ENCODE measurements at regions not wholly inside any gene's neighbourhood (a gene's known extent, or its start where the extent isn't known, plus 50 kb on each side); places are given as distances from the start of the nearest gene placed in this dataset.

DNA sequence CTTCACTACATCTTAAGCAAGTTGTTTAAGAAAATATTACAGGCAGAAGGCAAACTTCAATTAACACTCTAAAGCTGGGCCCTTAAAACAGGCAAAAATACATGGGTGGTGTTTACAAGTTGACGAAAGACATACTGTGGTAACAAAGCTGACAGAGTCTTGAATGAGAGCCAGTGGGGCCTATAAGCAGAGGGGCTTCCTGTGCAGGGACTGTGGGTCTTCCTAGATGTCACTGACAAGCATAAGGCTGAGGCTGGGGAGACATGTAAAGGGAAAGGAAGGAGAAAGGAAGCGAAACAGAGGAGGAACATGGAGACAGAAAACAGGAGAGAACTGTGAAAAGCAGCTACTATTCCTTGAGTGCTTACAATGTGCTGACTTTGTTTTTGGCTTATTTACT is 308.0 kb upstream of the RPS23 start:
- TF ChIP-seq, protein P1, sequence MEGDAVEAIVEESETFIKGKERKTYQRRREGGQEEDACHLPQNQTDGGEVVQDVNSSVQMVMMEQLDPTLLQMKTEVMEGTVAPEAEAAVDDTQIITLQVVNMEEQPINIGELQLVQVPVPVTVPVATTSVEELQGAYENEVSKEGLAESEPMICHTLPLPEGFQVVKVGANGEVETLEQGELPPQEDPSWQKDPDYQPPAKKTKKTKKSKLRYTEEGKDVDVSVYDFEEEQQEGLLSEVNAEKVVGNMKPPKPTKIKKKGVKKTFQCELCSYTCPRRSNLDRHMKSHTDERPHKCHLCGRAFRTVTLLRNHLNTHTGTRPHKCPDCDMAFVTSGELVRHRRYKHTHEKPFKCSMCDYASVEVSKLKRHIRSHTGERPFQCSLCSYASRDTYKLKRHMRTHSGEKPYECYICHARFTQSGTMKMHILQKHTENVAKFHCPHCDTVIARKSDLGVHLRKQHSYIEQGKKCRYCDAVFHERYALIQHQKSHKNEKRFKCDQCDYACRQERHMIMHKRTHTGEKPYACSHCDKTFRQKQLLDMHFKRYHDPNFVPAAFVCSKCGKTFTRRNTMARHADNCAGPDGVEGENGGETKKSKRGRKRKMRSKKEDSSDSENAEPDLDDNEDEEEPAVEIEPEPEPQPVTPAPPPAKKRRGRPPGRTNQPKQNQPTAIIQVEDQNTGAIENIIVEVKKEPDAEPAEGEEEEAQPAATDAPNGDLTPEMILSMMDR (IDR thresholded peaks at IDR 0.05), result no peak
- TF ChIP-seq POLR2A (IDR thresholded peaks at IDR 0.05), result no peak
